GM19193 (cell line): ENCODE measurements at regions not wholly inside any gene's neighbourhood (a gene's known extent, or its start where the extent isn't known, plus 50 kb on each side); places are given as distances from the start of the nearest gene placed in this dataset.

Experiments
- POLR2A ChIP-seq: IDR thresholded peaks from 4 replicates; pipeline ENCODE4 v1.6.1; 2011; ENCODE audit not compliant: insufficient read depth, insufficient read length; ENCODE audit errors: extremely low read depth

DNA sequence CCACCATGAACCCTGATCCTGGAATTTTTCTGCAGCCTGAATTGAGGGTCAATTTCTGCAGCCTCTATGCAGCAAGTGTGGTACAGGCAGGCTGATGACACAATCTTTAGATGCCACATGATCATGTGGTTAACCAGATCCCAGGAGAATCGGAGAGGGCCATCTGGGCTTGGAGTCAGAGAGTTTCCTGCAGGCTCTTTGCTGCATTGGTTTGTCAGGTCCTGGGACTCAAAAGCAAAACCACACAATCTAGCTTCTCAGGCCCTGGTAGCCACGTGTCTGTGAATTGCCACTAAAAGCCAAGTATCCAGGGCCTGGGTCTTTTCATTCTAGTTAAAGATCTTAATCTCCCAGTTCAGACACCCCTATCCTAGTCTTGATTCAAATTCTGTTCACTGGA is 464.5 kb downstream of the BCOR start:
- TF ChIP-seq POLR2A, result no peak

- TF ChIP-seq POLR2A, result no peak
Measured at GRCh38 chrX:39636481-39636880, 461.3 kb downstream of the BCOR start.

DNA sequence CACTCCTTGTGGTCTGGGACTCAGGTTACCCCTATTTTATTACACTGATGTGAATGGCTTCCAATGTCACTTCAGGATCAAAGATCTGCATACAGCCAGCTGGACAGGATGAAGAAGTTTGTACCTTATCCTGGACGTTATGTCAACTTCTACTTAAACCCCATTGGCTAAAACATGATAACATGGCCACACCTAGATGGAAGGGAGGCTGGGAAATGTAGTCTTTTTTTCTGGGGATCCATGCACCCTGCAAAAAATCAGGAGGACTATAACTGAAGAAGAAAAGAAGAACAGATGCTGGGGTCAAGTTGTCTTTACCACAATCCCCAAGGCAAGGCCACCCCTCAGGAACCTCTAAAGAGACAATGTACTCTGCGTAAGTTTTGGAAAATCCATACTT is 459.2 kb downstream of the BCOR start:
- TF ChIP-seq POLR2A, result no peak

GRCh38 chrX:39639871-39640270 is 457.9 kb downstream of the BCOR start:
- TF ChIP-seq POLR2A, result no peak

DNA sequence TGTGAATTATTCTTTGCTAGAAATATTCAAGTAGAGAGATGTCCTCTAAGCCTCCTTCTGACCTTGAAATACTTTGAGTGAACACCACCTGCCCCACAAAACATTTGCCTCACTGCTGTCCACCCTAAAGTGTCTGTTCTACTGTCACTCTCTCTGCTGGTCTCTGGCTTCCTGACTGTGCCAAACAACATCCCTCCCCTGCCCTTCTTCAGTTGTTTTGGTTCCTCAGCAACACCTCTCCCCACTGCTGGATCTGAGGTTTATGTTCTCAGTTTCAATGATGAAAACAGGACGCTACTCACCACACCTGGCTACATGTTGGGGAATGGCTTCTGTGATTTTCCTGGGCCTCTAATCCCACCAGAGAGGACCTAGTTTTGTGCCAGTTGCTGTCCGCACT is 456.9 kb downstream of the BCOR start:
- no peak for TF ChIP-seq POLR2A

GRCh38 chrX:39642071-39642470 is 455.7 kb downstream of the BCOR start:
- no peak for TF ChIP-seq POLR2A

DNA sequence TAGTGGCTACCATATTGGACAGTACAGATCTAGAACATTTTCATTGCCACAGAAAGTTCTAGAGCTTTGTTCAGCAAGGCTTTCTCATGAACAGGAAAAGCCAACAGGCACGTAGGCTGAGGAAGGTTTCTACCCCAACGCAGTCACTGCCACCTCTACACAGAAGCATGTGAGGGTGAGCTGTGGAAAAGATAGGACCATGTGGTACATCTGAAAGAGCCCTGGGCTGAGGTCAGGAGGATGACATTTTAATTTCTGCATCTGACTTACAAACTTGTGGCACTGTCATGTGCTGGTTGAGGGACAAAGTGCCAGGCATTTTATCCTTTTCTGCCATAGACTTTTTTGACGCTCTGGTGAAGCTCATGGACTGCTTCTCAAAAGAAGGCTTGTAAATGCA is 454.2 kb downstream of the BCOR start:
- TF ChIP-seq POLR2A, result no peak

DNA sequence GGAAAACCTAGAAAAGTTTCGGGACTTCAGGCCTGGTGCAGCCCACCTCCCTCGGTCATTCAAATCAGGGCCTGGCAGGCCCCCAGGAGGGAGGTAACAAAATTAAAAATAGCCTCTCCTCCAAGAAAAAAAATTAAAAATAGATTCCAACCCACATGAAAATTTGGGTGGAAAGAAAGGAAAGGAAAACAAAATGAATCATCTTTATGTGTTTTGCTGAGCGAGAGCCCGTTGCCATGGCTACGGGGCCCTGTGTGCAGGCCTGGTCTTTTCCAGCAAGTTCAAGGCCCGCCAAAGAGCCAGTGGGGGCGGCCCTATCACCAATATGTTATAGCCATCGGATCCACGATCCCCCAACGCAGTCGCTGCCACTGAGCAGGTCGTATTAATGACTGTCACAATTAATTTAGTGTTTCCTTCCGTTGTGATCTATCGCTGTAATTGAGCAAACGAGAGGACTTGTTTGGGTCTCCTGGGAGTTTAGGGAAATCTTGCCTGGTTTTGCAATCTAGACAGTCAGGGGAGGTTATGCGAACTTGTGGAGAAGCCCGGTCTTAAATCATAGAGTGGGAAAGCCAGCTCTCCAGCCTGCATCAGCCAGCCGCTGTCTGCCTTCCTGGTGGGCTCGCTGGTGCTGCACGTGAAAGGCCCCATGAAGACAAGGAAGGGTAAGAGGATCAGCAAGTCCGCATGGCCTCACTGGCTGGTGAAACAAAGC is 452.4 kb downstream of the BCOR start:
- no peak for TF ChIP-seq POLR2A

- TF ChIP-seq POLR2A, result no peak
Measured at GRCh38 chrX:39648548-39649254, 449.1 kb downstream of the BCOR start.

DNA sequence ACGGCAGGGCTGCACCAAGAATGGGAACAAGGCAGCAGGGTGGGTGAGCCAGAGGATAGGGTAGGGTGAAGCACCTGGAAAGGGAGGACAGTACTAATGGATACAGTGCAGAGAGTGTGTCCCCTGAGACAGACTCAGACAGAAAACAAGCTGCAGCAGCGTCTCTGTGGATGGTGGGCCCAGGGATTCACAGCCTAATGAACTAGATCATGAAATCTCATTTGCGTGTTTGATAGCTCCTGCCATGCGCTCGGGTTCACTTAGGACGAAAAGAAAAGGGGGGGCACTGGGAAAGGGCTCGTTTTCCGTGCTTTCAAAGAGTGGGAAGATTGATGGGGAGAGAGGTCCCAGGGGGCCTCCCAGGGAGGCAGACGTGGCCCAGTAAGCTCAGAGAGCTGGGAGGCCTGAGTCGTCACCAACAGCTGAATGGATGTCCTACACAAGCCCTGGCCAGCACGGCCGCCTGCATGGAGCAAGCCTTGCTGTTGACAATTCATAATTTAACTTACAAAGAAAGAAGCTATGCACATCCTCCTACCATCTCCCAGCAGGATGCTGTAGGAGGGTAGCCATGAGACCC is 446.9 kb downstream of the BCOR start:
- TF ChIP-seq POLR2A, result no peak

- TF ChIP-seq POLR2A, result no peak
Measured at GRCh38 chrX:39652336-39652735, 445.4 kb downstream of the BCOR start.

- TF ChIP-seq POLR2A, result no peak
Measured at GRCh38 chrX:39653691-39654090, 444.1 kb downstream of the BCOR start.

GRCh38 chrX:39654183-39654925 is 443.4 kb downstream of the BCOR start:
- TF ChIP-seq POLR2A, result no peak

DNA sequence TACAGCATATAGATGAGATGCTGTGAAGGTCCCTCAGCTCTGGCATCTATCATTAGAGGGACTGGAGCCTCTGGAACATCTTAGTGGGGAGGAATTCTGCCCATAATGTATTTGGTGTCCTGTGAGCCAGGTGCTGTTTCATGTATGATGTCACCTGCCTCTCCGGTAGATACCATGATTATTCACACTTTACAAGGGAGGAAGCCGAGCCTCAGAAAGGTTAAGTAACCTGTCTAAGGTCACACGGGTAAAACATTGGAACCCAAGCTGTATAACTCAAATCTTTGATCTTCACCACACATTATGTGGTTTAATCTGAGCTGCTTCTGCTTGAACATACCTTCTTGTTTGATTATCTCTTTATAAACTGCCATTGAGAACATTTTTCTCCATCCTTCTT is 442.8 kb downstream of the BCOR start:
- no peak for TF ChIP-seq POLR2A
